ENCODE measurements at regions not wholly inside any gene's neighbourhood (a gene's known extent, or its start where the extent isn't known, plus 50 kb on each side); places are given as distances from the start of the nearest gene placed in this dataset.

- DNase-seq (ENCODE audit: low spot score) = no peak
Observed at GRCh38 chr2:9156483-9156882, 50.1 kb upstream of the ASAP2 start.

GRCh38 chr2:9154061-9154460 is 52.6 kb upstream of the ASAP2 start:
- DNase-seq (ENCODE audit: low spot score) = no peak

GRCh38 chr2:9153643-9153980 is 53.0 kb upstream of the ASAP2 start:
- no peak for DNase-seq (ENCODE audit: low spot score)

GRCh38 chr2:9152975-9153642 is 53.5 kb upstream of the ASAP2 start:
- no peak for DNase-seq (ENCODE audit: low spot score)

- no peak for DNase-seq (ENCODE audit: low spot score)
Observed at GRCh38 chr2:9150906-9151305, 55.7 kb upstream of the ASAP2 start.

GRCh38 chr2:9150568-9150900 is 56.1 kb upstream of the ASAP2 start:
- no peak for DNase-seq (ENCODE audit: low spot score)

DNA sequence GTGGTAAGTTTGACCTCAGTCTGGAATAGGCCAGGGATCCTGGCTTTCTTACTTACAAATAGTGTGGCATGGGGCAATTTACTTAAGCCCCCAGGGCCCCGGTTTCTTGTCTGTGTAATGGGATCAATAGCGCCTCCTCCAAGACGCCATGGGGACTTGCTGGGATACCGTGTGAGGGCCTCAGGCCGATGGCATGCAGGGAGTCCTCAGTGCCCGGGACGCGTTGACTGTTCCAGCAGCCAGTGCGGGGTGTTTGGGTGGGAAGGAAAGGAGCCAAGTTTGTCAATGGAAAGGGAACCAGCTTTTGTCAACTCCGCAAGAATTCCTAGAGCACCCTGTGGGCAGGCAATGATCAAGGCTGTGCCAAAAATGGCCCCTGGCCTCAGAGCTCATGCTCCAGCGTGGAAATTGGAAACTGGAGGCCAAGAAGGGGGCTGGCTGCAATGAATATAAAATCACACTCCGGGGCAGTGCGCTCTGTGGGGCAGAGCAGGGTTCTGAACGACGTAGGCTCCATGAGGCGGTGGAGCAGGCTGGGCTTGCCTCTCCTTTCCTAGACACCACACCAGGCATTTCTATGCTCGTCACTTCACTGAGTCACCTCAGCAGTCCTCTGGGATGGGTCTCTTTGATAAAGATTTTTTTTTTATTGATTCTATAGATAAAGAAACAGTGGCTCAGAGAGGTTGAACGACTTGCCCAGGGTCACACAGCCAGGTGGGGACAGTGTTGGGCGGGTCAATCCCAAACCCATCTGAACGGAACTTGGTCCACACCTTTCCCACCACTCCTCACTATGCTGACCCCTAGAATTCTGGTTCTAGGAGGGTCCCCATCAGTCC is 56.7 kb upstream of the ASAP2 start:
- DNase-seq (ENCODE audit: low spot score) = no peak

- DNase-seq (ENCODE audit: low spot score) = no peak
Observed at GRCh38 chr2:9149388-9149660, 57.3 kb upstream of the ASAP2 start.

DNA sequence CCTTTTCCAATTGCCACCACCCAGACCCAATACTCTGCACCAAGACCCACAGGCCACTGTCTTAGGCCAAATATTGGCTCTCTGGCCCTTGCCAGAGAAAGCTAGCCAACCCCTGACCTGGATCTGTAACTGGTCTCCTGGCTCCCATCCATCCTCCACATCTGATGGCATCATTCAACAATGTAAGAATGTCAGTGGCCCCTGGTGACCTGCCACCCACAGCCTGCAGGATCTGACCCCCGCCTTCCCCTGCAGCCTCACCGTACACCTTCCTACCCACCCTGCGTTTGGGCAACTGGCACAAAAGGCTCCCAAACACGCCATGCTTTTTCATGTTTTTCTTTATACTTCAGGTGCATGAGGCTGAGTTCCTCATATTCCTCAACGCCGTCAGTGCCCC is 60.0 kb upstream of the ASAP2 start:
- no peak for DNase-seq (ENCODE audit: low spot score)

DNA sequence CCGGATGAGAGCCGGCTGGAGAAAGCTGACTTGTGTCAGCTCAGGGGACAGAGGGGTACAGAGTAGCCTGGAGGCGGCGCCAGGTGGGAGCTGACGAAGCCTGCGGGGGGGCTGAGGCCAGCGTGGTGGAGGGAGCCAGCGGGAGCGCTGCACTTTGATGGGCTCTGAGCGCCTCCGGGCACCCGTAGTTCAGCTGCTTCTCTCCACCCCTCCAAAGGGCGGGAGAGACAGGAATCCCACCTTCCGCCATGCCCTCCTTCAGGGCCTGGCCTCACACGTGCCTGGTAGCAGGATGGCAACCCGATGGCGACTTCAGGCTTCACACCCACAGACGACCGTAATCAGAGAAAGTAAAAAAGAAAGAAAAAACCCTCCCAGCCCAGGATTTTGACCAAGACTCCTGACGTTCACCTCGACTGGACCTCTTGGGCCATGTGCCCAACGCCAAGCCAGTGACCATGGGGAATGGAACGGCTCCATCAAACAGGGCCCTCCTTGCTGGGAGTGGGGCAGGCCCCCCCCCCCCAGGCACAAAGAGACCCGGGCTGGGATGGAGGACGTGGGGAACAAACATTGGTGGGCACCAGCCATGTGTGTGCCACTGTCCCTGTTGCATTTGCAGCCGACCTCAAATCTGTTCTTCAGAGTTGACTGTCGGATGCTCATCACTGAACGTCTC is 60.7 kb upstream of the ASAP2 start:
- no peak for DNase-seq (ENCODE audit: low spot score)

DNA sequence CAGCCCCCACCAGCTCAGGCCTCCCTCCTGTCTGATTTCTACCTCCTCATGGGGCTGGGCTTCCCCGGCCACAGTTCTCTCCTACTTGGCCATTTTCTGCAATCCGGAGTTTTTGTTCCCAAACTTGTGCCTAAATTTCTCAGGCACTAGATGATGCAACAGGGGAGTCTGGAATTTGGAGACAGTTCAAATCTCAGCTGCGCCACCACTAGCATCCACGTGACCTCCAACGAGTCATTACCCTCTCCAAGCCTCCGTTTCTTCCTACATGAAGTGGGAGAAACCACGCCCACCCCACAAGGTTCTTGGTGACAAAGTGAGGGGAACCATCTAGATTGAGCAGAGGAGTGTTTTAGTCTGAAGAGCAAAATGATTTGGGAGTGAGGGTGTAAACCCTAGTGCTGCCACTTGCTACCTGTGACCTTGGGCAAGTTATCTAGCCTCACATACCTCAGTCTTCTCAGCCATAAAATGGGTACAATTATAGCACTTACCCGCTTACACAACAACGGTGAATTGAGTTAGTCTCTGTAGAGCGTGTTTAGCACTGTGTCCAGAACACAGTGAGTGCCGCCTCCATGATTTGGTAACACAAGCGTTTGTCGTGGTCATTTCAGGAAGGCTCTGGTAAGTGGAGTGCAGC is 61.4 kb upstream of the ASAP2 start:
- no peak for DNase-seq (ENCODE audit: low spot score)

- DNase-seq (ENCODE audit: low spot score) = no peak
Observed at GRCh38 chr2:9144617-9145016, 62.0 kb upstream of the ASAP2 start.

DNA sequence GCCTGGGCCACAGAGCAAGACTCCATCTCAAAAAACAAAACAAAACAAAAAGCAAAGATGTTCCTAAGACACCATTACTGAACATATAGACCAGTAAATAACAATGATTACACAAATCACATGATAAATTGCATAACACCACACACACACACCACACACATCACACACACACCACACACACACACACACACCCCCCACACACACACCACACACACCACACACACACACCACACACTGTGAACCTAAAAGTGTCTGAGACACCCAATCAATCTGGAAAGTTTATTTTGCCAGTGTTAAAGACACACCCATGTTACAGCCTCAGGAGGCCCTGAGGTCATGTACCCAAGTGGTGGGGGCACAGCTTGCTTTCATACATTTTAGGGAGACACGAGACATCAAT is 62.6 kb upstream of the ASAP2 start:
- no peak for DNase-seq (ENCODE audit: low spot score)

- DNase-seq (ENCODE audit: low spot score) = no peak
Observed at GRCh38 chr2:9143264-9143815, 63.3 kb upstream of the ASAP2 start.

DNA sequence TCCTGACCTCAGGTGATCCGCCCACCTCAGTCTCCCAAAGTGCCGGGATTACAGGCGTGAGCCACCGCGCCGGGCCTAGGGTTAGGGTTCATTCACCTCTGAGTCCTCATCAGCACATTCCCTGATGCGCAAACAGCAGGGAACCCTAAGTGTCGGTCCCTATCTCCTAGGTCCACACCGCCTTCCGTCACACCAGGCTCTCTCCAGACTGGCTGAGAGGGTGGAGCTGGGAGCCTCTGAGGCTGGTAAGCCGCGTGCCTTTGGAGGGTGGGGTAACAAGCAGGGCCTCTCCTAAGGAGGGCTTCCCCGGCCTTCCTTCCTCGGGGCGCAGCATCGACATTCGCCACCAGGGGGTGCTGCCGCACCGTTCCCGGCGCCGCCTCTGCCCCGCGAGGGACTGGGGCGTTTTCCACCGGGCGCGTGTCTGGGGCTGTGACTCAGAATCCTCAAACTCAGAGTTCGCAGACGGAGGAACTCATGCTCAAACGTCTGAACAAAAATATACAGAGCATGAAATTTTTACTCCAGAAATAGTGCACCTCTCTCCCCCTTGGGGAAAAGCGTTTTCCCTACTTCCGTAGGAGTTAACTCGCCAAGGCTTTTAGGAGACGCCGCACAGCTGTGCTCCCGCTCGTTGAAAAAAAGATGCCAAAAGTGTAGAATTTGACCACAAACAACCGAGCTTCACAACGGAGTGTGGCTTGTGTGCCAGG is 63.9 kb upstream of the ASAP2 start:
- peak; percentile 90 for DNase-seq (ENCODE audit: low spot score)

- no peak for DNase-seq (ENCODE audit: low spot score)
Observed at GRCh38 chr2:9141706-9142460, 64.7 kb upstream of the ASAP2 start.

GRCh38 chr2:9141091-9141667 is 65.4 kb upstream of the ASAP2 start:
- DNase-seq (ENCODE audit: low spot score) = no peak

GRCh38 chr2:9140645-9141044 is 66.0 kb upstream of the ASAP2 start:
- no peak for DNase-seq (ENCODE audit: low spot score)

GRCh38 chr2:9139491-9140443 is 66.8 kb upstream of the ASAP2 start:
- peak; percentile 83 for DNase-seq (ENCODE audit: low spot score)

Data from D341Med (cell line).